ENCODE measurements at regions not wholly inside any gene's neighbourhood (a gene's known extent, or its start where the extent isn't known, plus 50 kb on each side); places are given as distances from the start of the nearest gene placed in this dataset.
"Not testable (repeated sequence)": the region's sequence is repeated elsewhere in the genome, so short reads cannot be mapped to it uniquely, and the experiment has no call there.

- DNase-seq: no peak
Observed at GRCh38 chr2:123493687-123494086, 531.4 kb upstream of the CNTNAP5 start.

GRCh38 chr2:123495241-123495640 lies 529.8 kb upstream of the CNTNAP5 start:
- DNase-seq: no peak

DNA sequence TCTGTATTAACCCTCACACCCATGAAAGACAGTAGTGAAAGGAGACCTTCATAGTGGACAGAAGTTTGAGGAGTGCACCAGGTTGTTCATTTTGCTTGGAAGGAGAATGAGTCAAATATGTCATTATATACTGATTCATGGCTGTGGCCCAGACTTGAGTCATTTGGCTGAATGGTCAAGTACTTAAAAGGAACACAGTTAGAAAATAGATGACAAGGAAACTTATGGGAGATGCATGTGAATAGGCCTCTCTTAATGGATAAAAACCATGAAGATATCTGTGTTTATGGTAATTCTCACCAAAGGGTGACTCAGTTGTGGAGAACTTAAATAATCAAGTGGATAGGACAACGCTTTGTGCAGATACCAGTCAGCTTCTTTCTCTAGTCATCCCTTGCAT lies 524.7 kb upstream of the CNTNAP5 start:
- DNase-seq: no peak

DNA sequence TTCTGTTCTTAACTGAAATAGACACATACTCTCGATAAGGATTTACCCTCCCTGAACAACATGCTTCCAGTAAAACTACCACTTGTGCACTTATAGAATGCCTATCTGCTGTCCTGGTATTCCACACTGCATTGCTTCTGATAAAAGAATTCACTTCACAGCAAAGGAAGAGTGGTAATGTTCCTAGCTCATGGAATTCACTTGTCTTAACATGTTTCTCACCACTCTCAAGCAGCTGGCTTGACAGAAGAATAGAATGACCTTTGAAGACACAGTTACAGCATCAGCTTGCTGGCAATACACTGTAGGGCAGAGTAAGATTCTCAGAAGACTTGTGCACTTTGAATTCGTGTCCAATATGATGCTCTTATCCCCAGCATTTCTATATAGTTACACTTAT lies 524.1 kb upstream of the CNTNAP5 start:
- no peak for DNase-seq

GRCh38 chr2:123502931-123503330 lies 522.2 kb upstream of the CNTNAP5 start:
- peak; percentile 12 for DNase-seq

DNA sequence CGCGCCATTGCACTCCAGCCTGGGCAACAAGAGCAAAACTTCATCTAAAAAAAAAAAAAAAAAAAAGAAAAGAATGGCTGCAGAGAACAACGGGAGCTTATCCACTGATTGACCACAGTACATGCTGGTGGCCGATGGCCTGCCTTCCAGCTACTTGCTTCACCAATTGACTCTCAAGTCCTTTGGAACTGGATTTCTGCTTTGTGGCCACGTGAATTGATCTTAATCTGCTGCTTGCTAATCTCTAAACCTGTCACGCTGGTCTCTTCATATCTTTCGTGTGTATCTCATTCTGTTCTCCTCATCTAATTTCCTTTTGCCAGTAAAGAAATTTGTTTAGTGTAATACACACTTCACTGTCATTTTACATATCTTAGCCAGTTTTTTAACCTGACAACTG lies 512.5 kb upstream of the CNTNAP5 start:
- no peak for DNase-seq

GRCh38 chr2:123513351-123513750 lies 511.7 kb upstream of the CNTNAP5 start:
- DNase-seq: no peak

DNA sequence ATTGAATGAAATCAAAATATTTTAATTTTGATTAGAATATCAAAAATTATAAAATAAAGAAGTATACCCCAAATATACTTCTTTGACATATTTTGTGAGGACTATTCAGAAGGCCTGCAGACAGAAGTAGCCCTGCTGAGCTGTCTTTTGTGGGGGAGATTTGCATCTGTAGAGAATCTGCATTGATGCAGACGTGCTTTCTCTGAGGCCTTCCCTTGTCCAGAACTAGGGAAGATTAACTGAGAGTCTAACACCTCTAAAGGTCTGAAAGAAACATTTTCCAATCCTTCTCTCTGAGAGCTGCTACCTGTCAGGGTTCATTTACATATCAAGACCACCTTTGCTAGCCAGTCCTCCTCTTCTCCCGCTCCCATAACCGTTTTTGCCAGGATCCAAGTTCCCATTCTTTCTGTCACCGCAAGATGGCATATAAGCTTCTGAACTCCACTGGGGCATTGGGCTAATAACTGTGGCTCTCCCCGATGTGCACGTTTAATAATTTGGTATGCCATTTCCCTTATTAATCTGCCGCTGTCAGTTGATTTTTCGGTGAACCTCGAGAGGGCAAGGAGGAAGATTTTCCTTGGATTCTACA lies 510.4 kb upstream of the CNTNAP5 start:
- no peak for DNase-seq

DNA sequence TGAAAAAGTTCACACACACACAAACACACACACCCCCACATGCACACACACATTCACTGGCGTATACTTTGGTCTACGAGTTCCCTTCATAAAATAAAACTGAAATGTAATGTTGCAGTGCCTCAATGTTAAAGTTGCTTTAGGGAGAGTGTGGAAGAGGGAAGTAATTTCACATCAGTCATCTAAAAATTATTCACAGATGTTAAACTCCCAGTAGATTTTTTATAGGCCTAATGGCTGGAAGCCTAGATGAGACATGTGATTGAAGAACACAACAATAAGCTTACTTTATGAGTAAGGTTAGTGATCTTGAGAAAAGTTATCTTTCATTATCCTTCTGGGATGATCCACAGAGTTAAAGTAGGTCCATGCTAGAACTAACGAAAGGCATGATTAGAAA lies 506.7 kb upstream of the CNTNAP5 start:
- DNase-seq: no peak

- DNase-seq: no peak
Observed at GRCh38 chr2:123521854-123522253, 503.2 kb upstream of the CNTNAP5 start.

DNA sequence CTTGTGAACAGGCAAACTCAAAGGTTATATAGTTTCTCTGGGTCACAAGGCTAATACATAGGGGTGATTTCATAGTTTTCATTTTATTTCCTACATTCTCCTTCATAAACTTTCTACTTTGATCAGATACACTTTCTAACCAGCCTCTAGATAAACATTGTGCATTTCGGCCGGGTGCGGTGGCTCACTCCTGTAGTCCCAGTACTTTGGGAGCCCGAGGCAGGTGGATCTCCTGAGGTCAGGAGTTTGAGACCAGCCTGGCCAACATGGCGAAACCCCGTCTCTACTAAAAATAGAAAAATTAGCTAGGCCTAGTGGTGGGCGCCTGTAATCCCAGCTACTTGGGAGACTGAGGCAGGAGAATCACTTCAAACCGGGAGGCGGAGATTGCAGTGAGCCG lies 502.6 kb upstream of the CNTNAP5 start:
- DNase-seq: not testable (repeated sequence)

DNA sequence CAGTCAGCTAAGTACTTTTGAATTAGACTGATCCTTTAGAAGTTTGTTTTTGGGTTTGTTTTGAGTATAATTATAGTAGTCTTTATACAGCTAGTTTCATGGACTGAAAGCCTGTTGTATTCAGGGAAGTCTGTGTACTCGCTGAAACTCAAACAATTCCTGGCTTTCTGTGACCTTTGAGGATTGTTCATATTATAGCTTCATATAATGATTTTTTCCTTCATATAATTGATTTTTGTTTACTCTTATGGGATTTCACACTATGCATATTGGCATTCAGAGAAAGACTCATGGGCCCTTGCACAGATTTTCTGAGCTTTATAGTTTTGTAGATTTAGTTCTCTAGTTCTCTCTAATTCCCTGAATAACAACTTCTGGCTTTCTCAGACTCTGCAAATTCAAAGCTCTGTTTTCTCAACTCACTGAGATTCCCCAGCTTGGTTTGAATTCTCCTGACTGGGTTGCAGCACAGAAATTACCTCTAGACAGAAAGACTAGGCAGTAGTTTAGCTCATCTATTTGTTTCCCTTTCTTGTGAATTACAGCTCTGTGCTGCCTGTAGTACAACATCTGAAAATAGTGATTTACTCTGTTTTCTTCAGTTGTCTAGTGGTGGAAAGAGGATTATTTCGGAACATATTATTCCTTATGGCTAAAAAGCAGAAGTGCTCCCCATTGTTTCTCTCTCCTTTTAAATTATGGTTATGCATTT lies 495.9 kb upstream of the CNTNAP5 start:
- DNase-seq: no peak

- DNase-seq: no peak
Observed at GRCh38 chr2:123530004-123530403, 495.1 kb upstream of the CNTNAP5 start.

GRCh38 chr2:123532126-123532525 lies 493.0 kb upstream of the CNTNAP5 start:
- no peak for DNase-seq

- DNase-seq: no peak
Observed at GRCh38 chr2:123532994-123533393, 492.1 kb upstream of the CNTNAP5 start.

DNA sequence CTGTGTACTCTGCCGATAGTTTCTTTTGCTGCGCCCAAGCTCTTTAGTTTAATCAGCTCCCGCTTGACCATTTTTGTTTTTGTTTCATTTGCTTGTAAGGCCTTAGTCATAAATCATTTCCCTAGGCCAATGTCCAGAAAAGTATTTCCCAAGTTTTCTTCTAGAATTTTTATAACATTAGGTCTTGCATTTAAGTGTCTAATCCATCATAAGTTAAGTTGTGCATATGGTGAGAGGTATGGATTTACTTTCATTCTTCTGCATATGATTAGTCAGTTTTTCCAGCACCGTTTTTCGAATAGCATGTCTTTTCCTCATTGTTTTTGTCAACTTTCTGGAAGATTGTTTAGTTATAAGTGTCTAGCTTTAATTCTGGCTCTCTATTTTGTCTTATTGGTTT lies 484.8 kb upstream of the CNTNAP5 start:
- no peak for DNase-seq

GRCh38 chr2:123546353-123546752 lies 478.7 kb upstream of the CNTNAP5 start:
- no peak for DNase-seq

- DNase-seq: no peak
Observed at GRCh38 chr2:123563515-123563914, 461.6 kb upstream of the CNTNAP5 start.

DNA sequence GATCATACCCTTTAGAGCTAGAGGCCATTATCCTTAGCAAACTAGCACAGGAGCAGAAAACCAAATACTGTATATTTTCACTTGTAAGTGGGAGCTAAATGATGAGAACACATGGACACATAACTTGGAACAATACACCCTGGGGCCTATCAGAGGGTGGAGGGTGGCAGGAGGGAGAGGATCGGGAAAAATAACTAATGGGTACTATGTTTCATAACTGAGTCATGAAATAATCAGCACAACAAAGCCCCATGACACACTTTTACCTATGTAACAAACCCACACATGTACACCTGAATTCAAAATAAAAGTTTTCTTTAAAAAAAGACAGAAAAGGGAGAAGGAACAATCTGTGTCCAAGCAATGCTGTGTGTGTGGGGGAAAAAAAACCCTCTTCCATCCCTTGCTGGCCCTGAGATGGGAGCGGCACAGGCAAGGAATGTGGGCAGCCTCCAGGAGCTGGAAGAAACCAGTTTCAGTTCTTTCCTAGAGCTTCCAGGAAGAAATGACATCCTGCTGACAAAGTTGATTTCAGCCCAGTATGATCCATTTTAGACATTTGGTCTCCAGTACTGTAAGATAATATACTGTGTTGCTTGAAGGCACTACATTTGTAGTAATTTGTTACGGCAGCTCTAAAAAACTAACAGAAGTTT lies 458.7 kb upstream of the CNTNAP5 start:
- no peak for DNase-seq

DNA sequence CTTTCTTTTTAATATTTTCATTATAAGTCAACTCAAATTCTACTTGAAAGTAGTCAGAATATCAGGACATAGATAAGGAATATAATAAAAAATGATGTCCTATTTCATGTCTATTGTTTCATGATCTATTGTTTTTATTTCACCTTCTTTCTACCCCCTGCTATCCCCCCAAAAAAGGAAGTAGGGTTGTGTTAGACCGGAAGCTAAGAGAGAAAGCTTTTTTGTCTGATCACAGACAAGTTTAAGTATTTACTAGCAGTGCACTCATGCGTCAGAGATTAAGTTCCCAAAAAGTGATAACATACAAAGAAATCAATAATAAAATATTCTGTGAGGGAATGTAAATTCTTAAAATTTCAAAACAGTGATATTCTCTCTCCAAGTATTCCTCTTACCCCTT lies 447.1 kb upstream of the CNTNAP5 start:
- DNase-seq: no peak

DNA sequence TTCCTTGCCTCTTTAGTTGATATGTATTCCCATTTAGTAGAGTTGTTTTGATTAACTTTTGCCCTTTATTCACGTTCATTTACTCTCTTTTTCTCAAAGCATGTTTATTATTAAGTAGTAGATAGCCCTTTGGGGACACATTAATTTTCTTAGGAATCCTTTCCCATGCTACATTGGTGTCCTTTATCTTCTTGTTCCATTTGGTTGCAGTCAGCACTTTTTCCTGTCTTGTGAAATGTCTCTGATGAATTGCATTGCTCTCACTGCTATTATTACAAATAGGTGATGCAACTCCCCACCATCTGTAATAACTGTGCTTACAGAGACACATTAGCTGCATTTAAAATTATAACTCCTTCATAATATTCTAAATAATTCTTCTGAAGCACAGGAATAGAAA lies 428.5 kb upstream of the CNTNAP5 start:
- no peak for DNase-seq

GRCh38 chr2:123597988-123598387 lies 427.1 kb upstream of the CNTNAP5 start:
- no peak for DNase-seq

DNA sequence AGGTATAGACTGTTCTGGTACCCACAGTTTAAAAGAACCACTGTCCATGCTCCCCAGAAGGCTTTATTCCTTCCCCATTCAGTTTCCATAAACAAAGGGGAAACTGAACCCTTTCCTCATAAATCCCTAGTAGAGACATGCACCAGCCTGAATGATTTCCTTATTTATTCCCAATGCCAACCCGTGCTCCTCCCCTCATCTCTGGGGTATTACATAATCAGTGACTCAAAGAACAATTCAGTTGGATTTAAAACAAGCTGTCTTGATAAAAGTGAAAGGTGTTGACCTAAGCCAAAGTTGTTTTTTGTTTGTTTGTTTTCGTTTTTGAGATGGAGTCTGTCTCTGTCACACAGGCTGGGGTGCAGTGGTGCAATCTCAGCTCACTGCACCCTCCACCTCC lies 418.5 kb upstream of the CNTNAP5 start:
- DNase-seq: no peak

- DNase-seq: no peak
Observed at GRCh38 chr2:123609077-123609476, 416.0 kb upstream of the CNTNAP5 start.

DNA sequence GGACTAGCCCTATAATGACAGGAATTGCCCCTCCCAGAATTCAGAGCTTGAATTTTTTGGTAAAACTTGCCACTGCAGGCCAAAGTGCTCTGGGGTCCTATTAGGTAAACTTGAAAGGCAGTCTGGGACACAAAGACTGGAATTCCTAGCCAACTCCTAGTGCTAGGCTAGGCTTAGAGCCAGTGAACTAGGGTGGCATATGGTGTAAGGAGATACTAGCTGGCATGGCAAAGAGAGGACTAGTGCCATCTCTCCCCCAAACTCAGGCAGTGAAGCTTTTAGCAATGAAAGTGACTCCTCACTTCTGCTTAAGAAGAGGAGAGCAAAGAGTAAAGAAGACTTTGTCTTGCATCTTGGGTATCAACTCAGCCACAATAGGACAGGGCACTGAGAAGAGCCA lies 410.5 kb upstream of the CNTNAP5 start:
- DNase-seq: no peak
